Mesendoderm (in vitro differentiated cells): ENCODE measurements at regions not wholly inside any gene's neighbourhood (a gene's known extent, or its start where the extent isn't known, plus 50 kb on each side); places are given as distances from the start of the nearest gene placed in this dataset.
A peak's percentile ranks its signal among the peaks of the same experiment; 100 is the strongest.

Source experiments
- DNase-seq: peaks from one replicate; pipeline ENCODE4 v3.0.0; 2013
- H2AK5ac ChIP-seq: 2 replicates; pipeline ENCODE4 v1.6.1; 2013; ENCODE audit warnings: low read length, inconsistent platforms
- H2BK120ac ChIP-seq: 2 replicates; pipeline ENCODE4 v1.6.1; 2013; ENCODE audit warnings: low read depth, mild to moderate bottlenecking, low read length, moderate library complexity, mixed read lengths
- H2BK15ac ChIP-seq: replicated peaks from 2 replicates; pipeline ENCODE4 v1.6.1; 2013; ENCODE audit warnings: low read depth, mild to moderate bottlenecking, moderate library complexity
- H2BK5ac ChIP-seq: 2 replicates; pipeline ENCODE4 v1.6.1; 2013; ENCODE audit warnings: low read length, inconsistent platforms
- H3K18ac ChIP-seq: 2 replicates; pipeline ENCODE4 v1.6.1; 2013; ENCODE audit warnings: mild to moderate bottlenecking, low read length, mixed read lengths
- H3K23ac ChIP-seq: one replicate; pipeline ENCODE4 v1.6.1; 2013; ENCODE audit warnings: low read length
- H3K27ac ChIP-seq: 2 replicates; pipeline ENCODE4 v1.5.1; 2013; ENCODE audit warnings: low read depth, mild to moderate bottlenecking, inconsistent platforms, low read length, moderate library complexity
- H3K27me3 ChIP-seq: 2 replicates; pipeline ENCODE4 v1.6.1; 2013; ENCODE audit warnings: low read length, control low read depth, mild to moderate bottlenecking, inconsistent platforms; ENCODE audit not compliant: insufficient read depth, poor library complexity
- H3K36me3 ChIP-seq: 2 replicates; pipeline ENCODE4 v1.6.1; 2013; ENCODE audit warnings: low read length, inconsistent platforms; ENCODE audit not compliant: control insufficient read depth, insufficient read depth
- H3K4ac ChIP-seq: one replicate; pipeline ENCODE4 v1.6.1; 2013; ENCODE audit warnings: low read depth, mild to moderate bottlenecking, low read length, moderate library complexity
- H3K4me1 ChIP-seq: 2 replicates; pipeline ENCODE4 v1.6.1; 2013; ENCODE audit warnings: low read depth, low read length, inconsistent platforms; ENCODE audit not compliant: control insufficient read depth
- H3K4me2 ChIP-seq: 2 replicates; pipeline ENCODE4 v1.6.1; 2013; ENCODE audit warnings: low read length
- H3K4me3 ChIP-seq: 2 replicates; pipeline ENCODE4 v1.5.1; 2013; ENCODE audit warnings: mild to moderate bottlenecking, low read length
- H3K56ac ChIP-seq: one replicate; pipeline ENCODE4 v1.6.1; 2013; ENCODE audit warnings: low read length
- H3K79me1 ChIP-seq: 2 replicates; pipeline ENCODE4 v1.6.1; 2013; ENCODE audit warnings: low read length, inconsistent platforms
- H3K79me2 ChIP-seq: 2 replicates; pipeline ENCODE4 v1.6.1; 2013; ENCODE audit warnings: mild to moderate bottlenecking, low read length; ENCODE audit not compliant: control insufficient read depth, insufficient read depth
- H3K9ac ChIP-seq: 2 replicates; pipeline ENCODE4 v1.6.1; 2013; ENCODE audit warnings: low read length, inconsistent platforms
- H4K5ac ChIP-seq: one replicate; pipeline ENCODE4 v1.6.1; 2013; ENCODE audit warnings: low read length
- H4K8ac ChIP-seq: one replicate; pipeline ENCODE4 v1.6.1; 2013; ENCODE audit warnings: low read depth, mild to moderate bottlenecking, control low read depth, low read length, moderate library complexity
- WGBS: extraction: QIAGEN DNeasy Blood & Tissue Kit; methylation state at CpG from one replicate; pipeline ENCODE4 v1.1.7; 2013; ENCODE audit warnings: low lambda C conversion rate, missing lambda C conversion rate; ENCODE audit not compliant: insufficient coverage; ENCODE audit errors: extremely low coverage; 5-methylcytosine and 5-hydroxymethylcytosine counted together

GRCh38 chr5:32990593-32991420 is 279.7 kb downstream of the NPR3 start:
- Histone ChIP-seq H2AK5ac (no peak overlapping the region), H3K18ac (no peak overlapping the region), H3K79me2 (no peaks in the 10 kb centered on the region), H3K27me3 (no peaks in the 10 kb centered on the region), H3K23ac (no peak overlapping the region), H3K27ac (no peak overlapping the region), H3K4me3 (no peak overlapping the region), H3K79me1 (no peaks in the 10 kb centered on the region), H4K5ac (no peak overlapping the region), H2BK5ac (no peak overlapping the region), H2BK15ac (no peak overlapping the region), H2BK120ac (no peak overlapping the region), H3K4ac (peak overlapping the region; percentile 55), H3K36me3 (no peaks in the 10 kb centered on the region), H3K56ac (no peak overlapping the region), H3K4me2 (no peak overlapping the region), H4K8ac (no peak overlapping the region), H3K9ac (no peak overlapping the region), H3K4me1 (no peaks in the 10 kb centered on the region)
- DNase-seq: no peak
- WGBS: no CpG with 5 or more reads among the region's 13 CpGs

GRCh38 chr5:32991421-32991815 is 280.3 kb downstream of the NPR3 start:
- H2BK120ac ChIP-seq: no peak overlapping the region
- no peak overlapping the region for H3K27ac ChIP-seq
- no peak overlapping the region for H4K5ac ChIP-seq
- H2AK5ac ChIP-seq: no peak overlapping the region
- H3K27me3 ChIP-seq: no peaks in the 10 kb centered on the region
- H3K4me2 ChIP-seq: no peak overlapping the region
- H3K9ac ChIP-seq: no peak overlapping the region
- no CpG with 5 or more reads among the region's 9 CpGs for WGBS
- H2BK15ac ChIP-seq: no peak overlapping the region
- H3K79me1 ChIP-seq: no peaks in the 10 kb centered on the region
- DNase-seq: no peak
- no peak overlapping the region for H4K8ac ChIP-seq
- H2BK5ac ChIP-seq: no peak overlapping the region
- H3K4ac ChIP-seq: no peak overlapping the region
- H3K4me3 ChIP-seq: no peak overlapping the region
- no peaks in the 10 kb centered on the region for H3K36me3 ChIP-seq
- H3K4me1 ChIP-seq: no peaks in the 10 kb centered on the region
- no peaks in the 10 kb centered on the region for H3K79me2 ChIP-seq
- H3K23ac ChIP-seq: no peak overlapping the region
- peak overlapping the region; percentile 2 for H3K18ac ChIP-seq
- no peak overlapping the region for H3K56ac ChIP-seq

GRCh38 chr5:32996336-32996735 is 285.2 kb downstream of the NPR3 start:
- Histone ChIP-seq H3K36me3 (no peaks in the 10 kb centered on the region), H3K4me3 (no peak overlapping the region), H3K4me1 (no peaks in the 10 kb centered on the region), H3K79me2 (no peaks in the 10 kb centered on the region), H3K4ac (no peak overlapping the region), H4K5ac (no peak overlapping the region), H3K27me3 (no peaks in the 10 kb centered on the region), H3K27ac (no peak overlapping the region), H3K23ac (no peak overlapping the region), H3K9ac (no peak overlapping the region), H2BK5ac (no peak overlapping the region), H3K4me2 (no peak overlapping the region), H3K18ac (no peak overlapping the region), H3K79me1 (no peaks in the 10 kb centered on the region), H4K8ac (no peak overlapping the region), H2AK5ac (no peak overlapping the region), H2BK120ac (no peak overlapping the region), H3K56ac (no peak overlapping the region), H2BK15ac (no peak overlapping the region)
- WGBS: no CpG with 5 or more reads among the region's 1 CpG
- no peak for DNase-seq

GRCh38 chr5:33008751-33009418 is 297.8 kb downstream of the NPR3 start:
- Histone ChIP-seq H4K8ac (no peak overlapping the region), H3K9ac (no peak overlapping the region), H2BK5ac (no peak overlapping the region), H3K36me3 (no peaks in the 10 kb centered on the region), H2AK5ac (no peak overlapping the region), H3K4me3 (no peak overlapping the region), H3K4me1 (no peaks in the 10 kb centered on the region), H4K5ac (no peak overlapping the region), H3K4me2 (no peak overlapping the region), H3K27me3 (no peaks in the 10 kb centered on the region), H3K18ac (no peak overlapping the region), H2BK15ac (peak overlapping the region; percentile 36), H3K56ac (no peak overlapping the region), H3K27ac (no peak overlapping the region), H3K4ac (no peak overlapping the region), H2BK120ac (no peak overlapping the region), H3K79me1 (no peaks in the 10 kb centered on the region), H3K79me2 (no peaks in the 10 kb centered on the region), H3K23ac (no peak overlapping the region)
- WGBS: no CpG with 5 or more reads among the region's 6 CpGs
- DNase-seq: peak; percentile 94

- H3K36me3 ChIP-seq: no peaks in the 10 kb centered on the region
- H3K27me3 ChIP-seq: no peaks in the 10 kb centered on the region
- no peak overlapping the region for H2BK5ac ChIP-seq
- H3K4me3 ChIP-seq: no peak overlapping the region
- H3K4ac ChIP-seq: no peak overlapping the region
- no peak overlapping the region for H3K56ac ChIP-seq
- no peak overlapping the region for H3K9ac ChIP-seq
- peak overlapping the region; percentile 39 for H3K18ac ChIP-seq
- H3K4me1 ChIP-seq: no peaks in the 10 kb centered on the region
- WGBS: no CpG with 5 or more reads among the region's 1 CpG
- H2BK120ac ChIP-seq: no peak overlapping the region
- no peaks in the 10 kb centered on the region for H3K79me1 ChIP-seq
- H4K5ac ChIP-seq: no peak overlapping the region
- DNase-seq: no peak
- no peak overlapping the region for H3K27ac ChIP-seq
- no peak overlapping the region for H3K23ac ChIP-seq
- no peaks in the 10 kb centered on the region for H3K79me2 ChIP-seq
- H2AK5ac ChIP-seq: no peak overlapping the region
- H4K8ac ChIP-seq: no peak overlapping the region
- no peak overlapping the region for H3K4me2 ChIP-seq
- no peak overlapping the region for H2BK15ac ChIP-seq
These were observed 299.7 kb downstream of the NPR3 start for GRCh38 chr5:33010846-33011245.
